SK-N-SH treated with all-trans-retinoic acid at 6 μM for 48 hours (cell line): ENCODE measurements at regions not wholly inside any gene's neighbourhood (a gene's known extent, or its start where the extent isn't known, plus 50 kb on each side); places are given as distances from the start of the nearest gene placed in this dataset.

Source experiments
- CREB5 ChIP-seq: fragments of 250-450 bp; sonication (Bioruptor Pico); IDR thresholded peaks from 2 replicates; pipeline ENCODE4 v1.5.1; 2020; ENCODE audit warnings: low read depth, mild to moderate bottlenecking, moderate library complexity
- CSRNP3 ChIP-seq: fragments of 250-450 bp; sonication (Bioruptor Pico); IDR thresholded peaks from 2 replicates; pipeline ENCODE4 v1.5.1; 2021; ENCODE audit warnings: mild to moderate bottlenecking, moderate library complexity
- ESRRG ChIP-seq: fragments of 250-450 bp; sonication (Bioruptor Pico); IDR thresholded peaks from 2 replicates; pipeline ENCODE4 v1.6.1; 2021; ENCODE audit warnings: mild to moderate bottlenecking
- ISL1 ChIP-seq: fragments of 250-450 bp; sonication (Bioruptor Pico); IDR thresholded peaks from 2 replicates; pipeline ENCODE4 v2.1.2; 2022; ENCODE audit warnings: mild to moderate bottlenecking, moderate library complexity
- PATZ1 ChIP-seq: fragments of 250-450 bp; sonication (Bioruptor Pico); IDR thresholded peaks from 2 replicates; pipeline ENCODE4 v1.8.0; 2020; ENCODE audit warnings: mild to moderate bottlenecking, moderate library complexity, borderline replicate concordance
- RARB ChIP-seq: fragments of 250-450 bp; sonication (Bioruptor Pico); IDR thresholded peaks from 2 replicates; pipeline ENCODE4 v1.8.0; 2021; ENCODE audit warnings: mild to moderate bottlenecking, moderate library complexity
- TCF4 ChIP-seq: fragments of 250-450 bp; sonication (Bioruptor Pico); IDR thresholded peaks from 2 replicates; pipeline ENCODE4 v1.8.0; 2021; ENCODE audit warnings: mild to moderate bottlenecking, moderate library complexity, borderline replicate concordance
- ZFP30 ChIP-seq: fragments of 450-650 bp; formaldehyde crosslinking; IDR thresholded peaks from 2 replicates; pipeline ENCODE4 v1.5.0; 2022; ENCODE audit warnings: mild to moderate bottlenecking, moderate library complexity
- ZNF565 ChIP-seq: fragments of 450-650 bp; formaldehyde crosslinking; conservative IDR thresholded peaks from 2 replicates; pipeline ENCODE4 v1.5.0; 2020; ENCODE audit warnings: low read depth, mild to moderate bottlenecking, moderate library complexity
- ZNF70 ChIP-seq: fragments of 450-650 bp; formaldehyde crosslinking; IDR thresholded peaks from 2 replicates; pipeline ENCODE4 v1.5.0; 2020; ENCODE audit warnings: mild to moderate bottlenecking, moderate library complexity

- TF ChIP-seq CREB5 (CRISPR knock-in tag) (no peak), PATZ1 (CRISPR knock-in tag) (no peak), RARB (CRISPR knock-in tag) (no peak), ZNF565 (CRISPR knock-in tag) (no peak), TCF4 (CRISPR knock-in tag) (no peak), ISL1 (CRISPR knock-in tag) (peak; percentile 43), CSRNP3 (CRISPR knock-in tag) (no peak), ZNF70 (CRISPR knock-in tag) (no peak), ZFP30 (no peak), ESRRG (no peak)
These were observed 264.0 kb upstream of the FAR2 start for GRCh38 chr12:28884904-28885679.
